Rectal smooth muscle tissue (tissue), 1 donor: ENCODE measurements at regions not wholly inside any gene's neighbourhood (a gene's known extent, or its start where the extent isn't known, plus 50 kb on each side); places are given as distances from the start of the nearest gene placed in this dataset.
A peak's percentile ranks its signal among the peaks of the same experiment; 100 is the strongest.
"Not testable (repeated sequence)": the region's sequence is repeated elsewhere in the genome, so short reads cannot be mapped to it uniquely, and the experiment has no call there.

ENCODE experiments used
- H3K27ac ChIP-seq: one replicate; pipeline ENCODE4 v1.7.0; 2013; ENCODE audit warnings: low read depth, low read length, inconsistent platforms
- H3K27me3 ChIP-seq: one replicate; pipeline ENCODE4 v1.7.0; 2013; ENCODE audit warnings: low read length; ENCODE audit not compliant: control insufficient read depth, insufficient read depth
- H3K36me3 ChIP-seq: one replicate; pipeline ENCODE4 v1.7.0; 2013; ENCODE audit warnings: low read length; ENCODE audit not compliant: control insufficient read depth, insufficient read depth
- H3K4me1 ChIP-seq: one replicate; pipeline ENCODE4 v1.7.0; 2013; ENCODE audit warnings: low read length; ENCODE audit not compliant: control insufficient read depth, insufficient read depth
- H3K4me3 ChIP-seq: one replicate; pipeline ENCODE4 v1.7.0; 2013; ENCODE audit warnings: low read length
- H3K9ac ChIP-seq: one replicate; pipeline ENCODE4 v1.7.0; 2013; ENCODE audit warnings: low read length

GRCh38 chr2:55124682-55125081 is 74.4 kb upstream of the RTN4 start:
- not testable (repeated sequence) for H3K9ac ChIP-seq, H3K36me3 ChIP-seq, H3K27ac ChIP-seq, H3K4me3 ChIP-seq, H3K27me3 ChIP-seq, H3K4me1 ChIP-seq

- Histone ChIP-seq H3K27me3 (no peaks in the 10 kb centered on the region), H3K27ac (no peak overlapping the region), H3K4me1 (peaks cover 6% of the 10 kb centered on the region), H3K9ac (no peak overlapping the region), H3K4me3 (no peak overlapping the region), H3K36me3 (no peaks in the 10 kb centered on the region)
Measured at GRCh38 chr2:55123851-55124269, 73.6 kb upstream of the RTN4 start.

- H3K4me1 ChIP-seq: peaks cover 6% of the 10 kb centered on the region
- no peak overlapping the region for H3K4me3 ChIP-seq
- H3K36me3 ChIP-seq: no peaks in the 10 kb centered on the region
- H3K27ac ChIP-seq: peak overlapping the region; percentile 53
- no peak overlapping the region for H3K9ac ChIP-seq
- H3K27me3 ChIP-seq: no peaks in the 10 kb centered on the region
Measured at GRCh38 chr2:55120634-55121359, 70.5 kb upstream of the RTN4 start.

GRCh38 chr2:55119711-55120487 is 69.6 kb upstream of the RTN4 start:
- no peak overlapping the region for H3K9ac ChIP-seq
- no peaks in the 10 kb centered on the region for H3K36me3 ChIP-seq
- H3K27me3 ChIP-seq: no peaks in the 10 kb centered on the region
- peak overlapping the region; percentile 53 for H3K27ac ChIP-seq
- H3K4me3 ChIP-seq: no peak overlapping the region
- H3K4me1 ChIP-seq: peaks cover 6% of the 10 kb centered on the region

- H3K4me3 ChIP-seq: no peak overlapping the region
- H3K27ac ChIP-seq: no peak overlapping the region
- H3K9ac ChIP-seq: no peak overlapping the region
- H3K4me1 ChIP-seq: peaks cover 9% of the 10 kb centered on the region
- H3K36me3 ChIP-seq: no peaks in the 10 kb centered on the region
- no peaks in the 10 kb centered on the region for H3K27me3 ChIP-seq
Measured at GRCh38 chr2:55118643-55119083, 68.4 kb upstream of the RTN4 start.

GRCh38 chr2:55116966-55117365 is 66.7 kb upstream of the RTN4 start:
- Histone ChIP-seq H3K9ac (no peak overlapping the region), H3K4me3 (no peak overlapping the region), H3K27ac (no peak overlapping the region), H3K27me3 (no peaks in the 10 kb centered on the region), H3K36me3 (no peaks in the 10 kb centered on the region), H3K4me1 (peaks cover 24% of the 10 kb centered on the region)

- H3K4me1 ChIP-seq: peaks cover 28% of the 10 kb centered on the region
- H3K9ac ChIP-seq: no peak overlapping the region
- H3K36me3 ChIP-seq: no peaks in the 10 kb centered on the region
- no peaks in the 10 kb centered on the region for H3K27me3 ChIP-seq
- H3K27ac ChIP-seq: no peak overlapping the region
- H3K4me3 ChIP-seq: no peak overlapping the region
Measured at GRCh38 chr2:55116598-55116964, 66.3 kb upstream of the RTN4 start.

GRCh38 chr2:55115761-55116597 is 65.7 kb upstream of the RTN4 start:
- Histone ChIP-seq H3K36me3 (no peaks in the 10 kb centered on the region), H3K4me1 (peaks cover 33% of the 10 kb centered on the region), H3K27ac (no peak overlapping the region), H3K27me3 (no peaks in the 10 kb centered on the region), H3K4me3 (no peak overlapping the region), H3K9ac (no peak overlapping the region)

- no peaks in the 10 kb centered on the region for H3K36me3 ChIP-seq
- H3K9ac ChIP-seq: no peak overlapping the region
- no peak overlapping the region for H3K27ac ChIP-seq
- H3K27me3 ChIP-seq: no peaks in the 10 kb centered on the region
- peaks cover 29% of the 10 kb centered on the region for H3K4me1 ChIP-seq
- no peak overlapping the region for H3K4me3 ChIP-seq
Measured at GRCh38 chr2:55114597-55114996, 64.3 kb upstream of the RTN4 start.

GRCh38 chr2:55114082-55114481 is 63.8 kb upstream of the RTN4 start:
- H3K4me3 ChIP-seq: no peak overlapping the region
- H3K27ac ChIP-seq: no peak overlapping the region
- H3K27me3 ChIP-seq: no peaks in the 10 kb centered on the region
- no peaks in the 10 kb centered on the region for H3K36me3 ChIP-seq
- H3K4me1 ChIP-seq: peaks cover 34% of the 10 kb centered on the region
- H3K9ac ChIP-seq: no peak overlapping the region

- H3K27ac ChIP-seq: peak overlapping the region; percentile 97
- H3K36me3 ChIP-seq: no peaks in the 10 kb centered on the region
- no peak overlapping the region for H3K9ac ChIP-seq
- H3K4me1 ChIP-seq: peaks cover 49% of the 10 kb centered on the region
- H3K4me3 ChIP-seq: peak overlapping the region; percentile 27
- H3K27me3 ChIP-seq: no peaks in the 10 kb centered on the region
Measured at GRCh38 chr2:55112229-55113031, 62.2 kb upstream of the RTN4 start.
